Keratinocyte (primary cell): ENCODE measurements at regions not wholly inside any gene's neighbourhood (a gene's known extent, or its start where the extent isn't known, plus 50 kb on each side); places are given as distances from the start of the nearest gene placed in this dataset.

Source experiments
- DNase-seq: peaks from one replicate; pipeline ENCODE4 v3.0.0-alpha.2; 2011; ENCODE audit warnings: low read depth, missing footprints, low spot score
- FAIRE-seq: peaks from 2 replicates; lab custom pipeline; 2011; peaks lifted over from hg19 to GRCh38; lab: Jason Lieb, UNC
- H2AFZ ChIP-seq: 2 replicates; pipeline ENCODE4 v1.6.0; 2012; ENCODE audit warnings: low read length, control low read depth, inconsistent platforms; ENCODE audit not compliant: control insufficient read depth
- H3K27ac ChIP-seq: 2 replicates; pipeline ENCODE4 v1.5.1; 2011; ENCODE audit warnings: low read length; ENCODE audit not compliant: control insufficient read depth, insufficient read depth
- H3K27me3 ChIP-seq: 3 replicates; pipeline ENCODE4 v1.6.0; 2011; ENCODE audit warnings: low read length; ENCODE audit not compliant: control insufficient read depth, insufficient read depth; ENCODE audit errors: extremely low read depth
- H3K36me3 ChIP-seq, 2 experiments: 2 replicates in 1 of 2; 3 replicates in 1 of 2; pipeline ENCODE4 v1.5.1; 2011; ENCODE audit warnings: low read length in 2 of 2, mild to moderate bottlenecking in 1 of 2; ENCODE audit not compliant: control insufficient read depth in 2 of 2, insufficient read depth in 2 of 2; ENCODE audit errors: extremely low read depth in 1 of 2
- H3K4me1 ChIP-seq: 3 replicates; pipeline ENCODE4 v1.5.1; 2011; ENCODE audit warnings: low read length; ENCODE audit not compliant: control insufficient read depth, insufficient read depth; ENCODE audit errors: extremely low read depth
- H3K4me2 ChIP-seq: 3 replicates; pipeline ENCODE4 v1.6.0; 2011; ENCODE audit warnings: low read depth, low read length; ENCODE audit not compliant: control insufficient read depth, insufficient read depth; ENCODE audit errors: extremely low read depth
- H3K4me3 ChIP-seq, 3 experiments: fragments of 200-600 bp in 1 of 3; sonication (generic) in 1 of 3; 2 replicates in 2 of 3; 3 replicates in 1 of 3; pipeline ENCODE4 v1.5.1; 2011 to 2016; ENCODE audit warnings: low read length in 3 of 3, mild to moderate bottlenecking in 3 of 3, control low read depth in 2 of 3, inconsistent platforms in 1 of 3, low read depth in 1 of 3, mixed read lengths in 1 of 3, mixed run types in 1 of 3, moderate library complexity in 1 of 3; ENCODE audit not compliant: control insufficient read depth in 2 of 3, insufficient read depth in 2 of 3; ENCODE audit errors: extremely low read depth in 1 of 3
- H3K79me2 ChIP-seq: 2 replicates; pipeline ENCODE4 v1.6.0; 2012; ENCODE audit warnings: low read length; ENCODE audit not compliant: control insufficient read depth, insufficient read depth
- H3K9ac ChIP-seq: 3 replicates; pipeline ENCODE4 v1.6.0; 2011; ENCODE audit warnings: low read length; ENCODE audit not compliant: control insufficient read depth, insufficient read depth; ENCODE audit errors: extremely low read depth
- H3K9me1 ChIP-seq: 3 replicates; pipeline ENCODE4 v1.6.0; 2011; ENCODE audit warnings: low read length; ENCODE audit not compliant: control insufficient read depth, insufficient read depth; ENCODE audit errors: extremely low read depth
- H3K9me3 ChIP-seq: 2 replicates; pipeline ENCODE4 v1.5.1; 2012; ENCODE audit warnings: low read depth, low read length; ENCODE audit not compliant: control insufficient read depth
- H4K20me1 ChIP-seq: 3 replicates; pipeline ENCODE4 v1.6.0; 2011; ENCODE audit warnings: low read length; ENCODE audit not compliant: control insufficient read depth, insufficient read depth; ENCODE audit errors: extremely low read depth
- CTCF ChIP-seq, 3 experiments: IDR thresholded peaks in 1 of 3; conservative IDR thresholded peaks in 1 of 3; optimal IDR thresholded peaks in 1 of 3; 2 replicates in 2 of 3; 3 replicates in 1 of 3; pipeline versions ENCODE3 to v1.5.1; 2011; ENCODE audit warnings: low read length in 3 of 3, mild to moderate bottlenecking in 3 of 3, moderate library complexity in 2 of 3, control low read depth in 1 of 3, inconsistent platforms in 1 of 3; ENCODE audit not compliant: insufficient read depth in 2 of 3; ENCODE audit errors: extremely low read depth in 1 of 3
- EZH2 ChIP-seq: IDR thresholded peaks from one replicate; pipeline ENCODE4 v1.6.1; 2012; ENCODE audit warnings: inconsistent platforms, mild to moderate bottlenecking, low read length, moderate library complexity
- dilution Hi-C: fragments of 300-500 bp; cut with MboI; formaldehyde crosslinking; loops from one replicate; pipeline ENCODE4 v1.7.0; 2020; ENCODE audit warnings: low sequenced_read_pairs; ENCODE audit not compliant: extremely low pct_ligation_motif_present

GRCh38 chr11:106449763-106450162 is 372.3 kb downstream of the AASDHPPT start:
- FAIRE-seq = no peak
- Histone ChIP-seq H3K9me3 (no peaks in the 10 kb centered on the region), H3K4me3 (no peak overlapping the region), H3K79me2 (no peaks in the 10 kb centered on the region), H3K36me3 (no peaks in the 10 kb centered on the region), H3K9ac (no peak overlapping the region), H4K20me1 (no peaks in the 10 kb centered on the region), H3K4me1 (no peaks in the 10 kb centered on the region), H3K4me2 (no peak overlapping the region), H3K9me1 (no peaks in the 10 kb centered on the region), H2AFZ (no peak overlapping the region), H3K27ac (no peak overlapping the region), H3K27me3 (no peaks in the 10 kb centered on the region)
- DNase-seq = no peak
- TF ChIP-seq CTCF (optimal IDR thresholded peaks at IDR 0.05 in 1 of 3, IDR thresholded peaks at IDR 0.05 in 1 of 3, conservative IDR thresholded peaks at IDR 0.05 in 1 of 3; ENCODE audit: extremely low read depth in 1 of 3, insufficient read depth in 2 of 3, low read length in 3 of 3) (no peak), EZH2 (no peak)
- dilution Hi-C loops = no loop called here

GRCh38 chr11:106451228-106451922 is 373.9 kb downstream of the AASDHPPT start:
- Histone ChIP-seq H3K9me3 (no peaks in the 10 kb centered on the region), H3K4me2 (no peak overlapping the region), H4K20me1 (no peaks in the 10 kb centered on the region), H2AFZ (no peak overlapping the region), H3K79me2 (no peaks in the 10 kb centered on the region), H3K36me3 (no peaks in the 10 kb centered on the region), H3K9ac (no peak overlapping the region), H3K4me3 (no peak overlapping the region), H3K9me1 (no peaks in the 10 kb centered on the region), H3K4me1 (no peaks in the 10 kb centered on the region), H3K27ac (no peak overlapping the region), H3K27me3 (no peaks in the 10 kb centered on the region)
- no peak for FAIRE-seq
- dilution Hi-C loops = no loop called here
- DNase-seq = no peak
- no peak for TF ChIP-seq CTCF (optimal IDR thresholded peaks at IDR 0.05 in 1 of 3, IDR thresholded peaks at IDR 0.05 in 1 of 3, conservative IDR thresholded peaks at IDR 0.05 in 1 of 3; ENCODE audit: extremely low read depth in 1 of 3, insufficient read depth in 2 of 3, low read length in 3 of 3)
- no peak for TF ChIP-seq EZH2
